BE2C (cell line): ENCODE measurements at regions not wholly inside any gene's neighbourhood (a gene's known extent, or its start where the extent isn't known, plus 50 kb on each side); places are given as distances from the start of the nearest gene placed in this dataset.

Source experiments
- DNase-seq: peaks from one replicate; pipeline ENCODE4 v3.0.0-alpha.2; 2020
- H3K27me3 ChIP-seq: fragments of 250-450 bp; sonication (Bioruptor Pico); 2 replicates; pipeline ENCODE4 v1.5.1; 2020; ENCODE audit warnings: mild to moderate bottlenecking
- H3K36me3 ChIP-seq: fragments of 250-450 bp; sonication (Bioruptor Pico); 2 replicates; pipeline ENCODE4 v1.5.1; 2020; ENCODE audit warnings: mild to moderate bottlenecking
- H3K4me1 ChIP-seq: fragments of 250-450 bp; sonication (Bioruptor Pico); 2 replicates; pipeline ENCODE4 v1.5.1; 2020
- H3K4me3 ChIP-seq: 2 replicates; pipeline ENCODE4 v1.5.1; 2011; ENCODE audit warnings: low read depth, low read length
- H3K9me3 ChIP-seq: fragments of 250-450 bp; sonication (Bioruptor Pico); 2 replicates; pipeline ENCODE4 v1.5.1; 2020
- CTCF ChIP-seq: IDR thresholded peaks from 2 replicates; pipeline ENCODE4 v1.5.1; 2012; ENCODE audit warnings: mild to moderate bottlenecking, low read depth, low read length

DNA sequence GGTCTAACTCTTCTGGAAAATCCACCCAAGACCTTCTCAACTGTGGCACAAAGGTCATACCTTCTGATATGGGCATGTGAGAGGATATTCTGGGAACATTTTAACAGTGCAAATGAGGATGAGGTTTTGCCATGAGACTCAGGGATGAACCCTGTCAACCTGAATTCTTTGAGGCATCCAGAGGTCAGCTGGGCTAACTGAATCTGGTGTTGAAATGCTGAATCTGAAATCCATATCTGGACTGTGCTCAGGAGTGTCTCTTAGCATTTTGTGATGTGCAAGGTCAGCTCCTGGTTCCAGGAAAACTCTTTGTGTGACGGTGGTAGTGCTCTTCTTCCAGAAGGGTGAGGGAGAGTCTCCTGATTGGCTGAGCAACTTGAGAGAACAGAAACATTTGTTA lies 276.0 kb upstream of the SALL1 start:
- Histone ChIP-seq H3K4me3 (no peak overlapping the region), H3K4me1 (no peaks in the 10 kb centered on the region), H3K9me3 (no peaks in the 10 kb centered on the region), H3K27me3 (no peaks in the 10 kb centered on the region), H3K36me3 (no peaks in the 10 kb centered on the region)
- no peak for DNase-seq
- no peak for TF ChIP-seq CTCF

GRCh38 chr16:51426276-51426675 lies 275.2 kb upstream of the SALL1 start:
- no peaks in the 10 kb centered on the region for H3K36me3 ChIP-seq
- H3K9me3 ChIP-seq, result no peaks in the 10 kb centered on the region
- TF ChIP-seq CTCF, result no peak
- no peak for DNase-seq
- no peak overlapping the region for H3K4me3 ChIP-seq
- H3K27me3 ChIP-seq, result no peaks in the 10 kb centered on the region
- no peaks in the 10 kb centered on the region for H3K4me1 ChIP-seq

GRCh38 chr16:51420247-51420646 lies 269.2 kb upstream of the SALL1 start:
- H3K27me3 ChIP-seq, result no peaks in the 10 kb centered on the region
- no peaks in the 10 kb centered on the region for H3K4me1 ChIP-seq
- DNase-seq, result no peak
- no peak overlapping the region for H3K4me3 ChIP-seq
- no peak for TF ChIP-seq CTCF
- H3K9me3 ChIP-seq, result no peaks in the 10 kb centered on the region
- no peaks in the 10 kb centered on the region for H3K36me3 ChIP-seq

DNA sequence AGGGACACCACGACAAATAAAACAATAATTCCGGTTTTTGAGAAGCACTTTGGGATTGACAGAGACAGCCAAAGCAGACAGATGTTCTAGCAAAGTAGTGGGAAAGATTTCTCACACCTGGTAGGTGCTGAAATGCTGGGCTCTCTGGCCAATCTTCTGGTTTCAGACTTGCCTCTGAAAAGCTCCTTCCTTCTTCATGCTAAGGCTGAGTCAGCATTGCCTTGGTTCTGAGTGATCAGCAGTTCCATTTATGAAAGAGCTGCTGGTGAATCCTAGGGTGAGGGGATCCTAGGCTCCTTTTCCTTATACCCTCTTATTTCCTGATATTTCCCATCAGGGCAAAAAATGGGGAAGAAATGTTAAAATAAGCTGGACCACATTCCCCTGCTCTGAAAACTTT lies 268.7 kb upstream of the SALL1 start:
- DNase-seq, result no peak
- no peaks in the 10 kb centered on the region for H3K36me3 ChIP-seq
- no peaks in the 10 kb centered on the region for H3K4me1 ChIP-seq
- H3K4me3 ChIP-seq, result no peak overlapping the region
- H3K27me3 ChIP-seq, result no peaks in the 10 kb centered on the region
- no peaks in the 10 kb centered on the region for H3K9me3 ChIP-seq
- no peak for TF ChIP-seq CTCF

- H3K4me3 ChIP-seq, result no peak overlapping the region
- TF ChIP-seq CTCF, result no peak
- H3K27me3 ChIP-seq, result no peaks in the 10 kb centered on the region
- DNase-seq, result no peak
- H3K9me3 ChIP-seq, result no peaks in the 10 kb centered on the region
- H3K4me1 ChIP-seq, result no peaks in the 10 kb centered on the region
- H3K36me3 ChIP-seq, result no peaks in the 10 kb centered on the region
These were observed 267.2 kb upstream of the SALL1 start for GRCh38 chr16:51418258-51418657.

DNA sequence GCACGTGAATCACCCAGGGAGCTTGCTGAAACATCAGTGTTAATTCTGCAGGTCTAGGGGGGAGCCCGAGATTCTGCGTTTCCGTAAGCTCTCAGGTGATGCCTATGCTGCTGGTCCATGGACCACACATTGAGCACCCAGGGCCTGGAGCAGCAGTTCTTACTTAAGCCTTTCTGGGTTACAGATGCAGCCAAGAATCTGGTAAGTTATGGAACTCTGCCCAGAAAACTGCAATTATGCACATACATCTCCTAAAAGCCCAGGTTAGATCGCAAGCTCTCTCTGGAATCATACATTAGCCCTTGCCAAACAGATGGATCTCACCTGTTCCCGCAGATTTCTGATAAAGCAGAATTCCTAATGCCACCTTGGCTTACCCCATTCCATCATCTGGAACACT lies 265.9 kb upstream of the SALL1 start:
- Histone ChIP-seq H3K9me3 (no peaks in the 10 kb centered on the region), H3K36me3 (no peaks in the 10 kb centered on the region), H3K4me1 (no peaks in the 10 kb centered on the region), H3K4me3 (no peak overlapping the region), H3K27me3 (no peaks in the 10 kb centered on the region)
- TF ChIP-seq CTCF, result no peak
- DNase-seq, result no peak
